ENCODE measurements at regions not wholly inside any gene's neighbourhood (a gene's known extent, or its start where the extent isn't known, plus 50 kb on each side); places are given as distances from the start of the nearest gene placed in this dataset.

GRCh38 chr14:84197704-84198103, 1332.2 kb upstream of the FLRT2 start:
- no peak for DNase-seq (ENCODE audit: low spot score)

- DNase-seq (ENCODE audit: low spot score), result no peak
These were observed 1327.5 kb upstream of the FLRT2 start for GRCh38 chr14:84202486-84202885.

DNA sequence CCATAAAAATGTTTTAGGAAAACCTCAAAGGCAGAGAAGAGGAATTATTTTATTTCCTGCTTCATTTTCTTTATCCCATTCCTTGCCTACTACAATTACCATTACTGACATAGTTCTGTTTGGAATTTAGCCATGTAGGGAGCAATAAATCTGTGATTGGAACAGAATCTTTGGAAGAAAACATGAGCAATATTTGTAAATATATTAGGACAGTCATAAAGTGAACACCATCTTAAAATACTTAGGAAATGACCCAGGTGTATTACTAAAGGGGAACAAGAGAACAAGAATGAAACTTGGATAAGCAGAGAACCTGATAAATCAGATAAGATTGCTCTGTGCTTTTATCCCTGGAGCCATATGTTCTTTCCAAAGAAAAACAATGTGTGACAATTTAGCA, 1326.0 kb upstream of the FLRT2 start:
- DNase-seq (ENCODE audit: low spot score), result no peak

- DNase-seq (ENCODE audit: low spot score), result no peak
These were observed 1321.5 kb upstream of the FLRT2 start for GRCh38 chr14:84208451-84208850.

DNA sequence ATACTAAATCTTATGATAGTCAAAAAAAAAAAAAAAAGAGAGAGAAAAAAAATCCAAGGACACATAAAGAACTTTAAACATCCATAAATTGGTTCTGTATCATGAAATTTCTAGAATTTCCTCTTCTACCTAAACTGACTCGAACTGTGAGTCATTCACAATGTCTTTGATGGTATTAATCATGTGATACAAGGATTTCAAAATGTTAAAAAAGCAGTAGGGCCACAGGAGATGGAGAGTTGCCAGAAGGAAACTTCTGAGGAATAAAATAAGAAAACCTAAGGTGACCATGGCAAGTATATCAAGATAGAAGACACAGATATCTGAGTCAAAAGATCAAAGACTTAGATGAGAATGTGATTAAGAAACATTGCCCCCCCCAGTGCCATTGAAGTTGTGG, 1320.9 kb upstream of the FLRT2 start:
- no peak for DNase-seq (ENCODE audit: low spot score)

DNA sequence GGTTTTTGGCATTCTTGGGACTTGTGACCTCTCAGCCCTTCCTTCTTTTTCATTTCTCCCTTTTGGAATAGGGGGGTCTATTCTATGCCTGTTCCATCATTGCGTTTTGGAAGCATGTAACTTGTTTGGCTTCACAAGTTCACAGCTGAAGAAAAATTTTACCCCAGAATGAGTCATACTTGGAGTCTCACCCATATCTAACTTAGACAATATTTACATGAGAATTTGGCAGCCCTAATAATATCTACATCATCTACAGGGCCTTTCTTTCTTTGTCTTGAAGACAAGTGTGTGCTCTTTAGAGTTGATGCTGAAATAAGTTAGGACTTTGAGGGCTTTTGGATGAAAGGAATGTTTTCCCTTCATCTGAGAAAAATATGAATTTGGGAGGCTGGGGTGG, 1312.9 kb upstream of the FLRT2 start:
- DNase-seq (ENCODE audit: low spot score), result no peak

DNA sequence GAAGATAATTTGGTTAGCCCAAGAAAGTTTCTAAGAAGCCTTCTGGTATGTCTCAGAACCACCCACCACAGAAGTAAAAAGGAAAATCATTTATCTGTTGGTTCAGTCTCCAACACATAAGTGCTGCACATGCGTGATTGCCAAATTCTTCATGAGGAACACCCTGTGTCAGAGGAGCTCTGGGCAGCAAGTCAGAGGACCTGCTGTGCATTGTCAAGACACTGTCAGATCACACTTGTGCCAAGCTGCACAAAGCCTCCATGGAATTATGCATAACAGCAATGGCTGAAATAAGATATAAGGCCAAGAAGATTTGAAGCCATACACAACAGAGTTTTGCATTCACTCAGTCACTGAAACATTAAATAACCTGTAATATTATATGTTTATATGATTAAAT, 1304.7 kb upstream of the FLRT2 start:
- no peak for DNase-seq (ENCODE audit: low spot score)

GRCh38 chr14:84228702-84229101, 1301.2 kb upstream of the FLRT2 start:
- no peak for DNase-seq (ENCODE audit: low spot score)

DNA sequence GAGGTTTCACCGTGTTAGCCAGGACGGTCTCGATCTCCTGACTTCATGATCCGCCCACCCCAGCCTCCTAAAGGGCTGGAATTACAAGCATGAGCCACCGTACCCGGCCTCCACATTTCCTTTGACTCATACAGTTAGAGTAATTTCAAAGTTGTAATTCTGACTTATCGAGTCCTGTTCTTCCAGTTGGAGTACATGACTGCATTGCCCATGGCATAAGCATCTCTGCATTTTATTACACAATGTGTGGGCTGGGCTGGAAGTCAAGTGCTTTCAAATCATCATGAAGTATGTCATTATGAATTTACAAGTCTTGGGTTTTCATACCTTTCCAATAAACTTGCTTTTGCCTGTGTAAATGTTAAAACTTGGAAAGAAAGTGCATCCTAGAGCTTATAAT, 1295.7 kb upstream of the FLRT2 start:
- no peak for DNase-seq (ENCODE audit: low spot score)

DNA sequence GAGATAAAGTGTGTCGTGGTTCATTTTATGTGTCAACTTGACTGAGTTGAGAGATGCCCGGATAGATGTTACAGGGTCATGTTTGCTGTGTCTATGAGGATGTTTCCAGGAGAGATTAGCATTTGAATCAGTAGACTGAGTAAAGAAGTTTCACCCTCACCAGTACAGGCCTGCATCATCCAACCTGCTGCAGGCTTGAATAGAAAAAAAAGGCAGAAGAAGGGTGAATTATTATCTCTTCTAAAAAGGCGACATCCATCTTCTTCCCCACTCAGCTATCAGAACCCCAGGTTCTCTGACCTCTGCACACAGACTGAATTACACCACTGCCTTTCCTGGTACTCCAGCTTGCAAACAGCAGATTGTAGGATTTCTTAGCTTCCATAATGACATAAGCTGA, 1293.7 kb upstream of the FLRT2 start:
- DNase-seq (ENCODE audit: low spot score), result no peak

- DNase-seq (ENCODE audit: low spot score), result no peak
These were observed 1292.1 kb upstream of the FLRT2 start for GRCh38 chr14:84237881-84238280.

- DNase-seq (ENCODE audit: low spot score), result no peak
These were observed 1282.3 kb upstream of the FLRT2 start for GRCh38 chr14:84247693-84248092.

DNA sequence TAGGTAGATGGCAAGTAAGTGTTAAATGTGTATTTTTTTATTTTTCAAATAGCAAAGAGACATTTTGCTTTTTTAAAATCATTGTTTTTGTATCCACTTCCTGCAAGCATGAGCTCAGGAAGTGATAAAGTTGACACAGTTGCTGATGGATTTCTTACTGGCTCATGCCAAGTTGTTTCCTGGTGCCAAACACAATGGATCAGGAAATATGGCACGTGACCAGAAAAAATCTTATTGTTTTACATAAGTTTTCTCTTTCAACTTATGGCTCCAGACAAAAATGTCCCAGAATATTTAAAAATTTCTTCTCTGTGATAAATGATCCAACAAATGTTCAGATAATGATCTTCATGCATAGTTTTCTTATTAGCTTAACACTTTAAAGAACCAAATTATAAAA, 1279.1 kb upstream of the FLRT2 start:
- DNase-seq (ENCODE audit: low spot score), result no peak

DNA sequence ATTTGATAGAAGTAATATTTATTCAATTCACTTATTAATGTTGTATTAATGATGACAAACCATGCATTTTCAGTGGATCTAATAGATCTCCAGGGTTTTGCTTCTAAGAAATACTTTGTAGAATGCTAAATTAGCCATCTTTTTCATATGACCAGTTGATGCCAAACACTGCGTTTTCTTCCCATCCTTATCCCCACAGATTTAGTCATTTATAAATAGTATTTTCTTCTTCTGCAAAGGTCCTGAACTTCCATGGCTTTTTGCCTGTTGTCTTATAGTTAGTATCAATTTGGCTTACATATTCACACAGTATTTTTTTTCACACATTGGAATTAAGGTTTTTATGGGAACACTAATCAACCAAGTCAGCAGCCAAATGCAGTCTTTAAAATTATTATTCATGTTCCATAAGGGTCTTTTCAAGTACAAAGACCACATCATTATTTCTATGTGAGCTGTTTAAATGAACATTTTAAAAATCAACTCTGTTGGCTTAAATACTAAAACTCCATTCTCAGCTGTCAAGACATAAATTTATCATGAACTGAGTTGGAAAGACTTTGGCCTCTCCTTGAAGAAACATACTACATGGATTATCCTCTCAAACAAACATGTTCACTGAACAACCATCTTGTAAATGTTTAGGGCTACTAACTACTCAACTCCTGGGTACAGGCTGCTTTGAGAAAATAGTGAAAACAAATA, 1278.4 kb upstream of the FLRT2 start:
- no peak for DNase-seq (ENCODE audit: low spot score)

DNA sequence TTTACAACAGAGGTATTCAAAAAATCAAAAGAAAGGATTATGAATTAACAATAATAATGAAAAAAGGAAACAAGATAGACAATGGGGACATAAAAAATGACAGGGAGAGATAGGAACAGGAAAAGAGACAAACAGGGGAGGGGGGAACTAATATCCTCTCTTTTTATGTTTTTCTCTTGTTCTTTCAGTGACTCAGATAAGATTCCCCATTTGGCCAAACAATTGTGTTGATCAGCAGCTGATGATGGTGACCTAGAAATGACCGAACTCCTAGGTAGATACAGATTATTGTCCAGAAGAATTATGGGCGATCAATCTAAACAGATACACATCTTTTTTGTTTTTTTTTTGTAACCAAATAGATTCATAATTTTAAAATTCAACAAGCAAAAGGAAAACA, 1277.2 kb upstream of the FLRT2 start:
- DNase-seq (ENCODE audit: low spot score), result no peak

GRCh38 chr14:84253326-84253725, 1276.6 kb upstream of the FLRT2 start:
- no peak for DNase-seq (ENCODE audit: low spot score)

DNA sequence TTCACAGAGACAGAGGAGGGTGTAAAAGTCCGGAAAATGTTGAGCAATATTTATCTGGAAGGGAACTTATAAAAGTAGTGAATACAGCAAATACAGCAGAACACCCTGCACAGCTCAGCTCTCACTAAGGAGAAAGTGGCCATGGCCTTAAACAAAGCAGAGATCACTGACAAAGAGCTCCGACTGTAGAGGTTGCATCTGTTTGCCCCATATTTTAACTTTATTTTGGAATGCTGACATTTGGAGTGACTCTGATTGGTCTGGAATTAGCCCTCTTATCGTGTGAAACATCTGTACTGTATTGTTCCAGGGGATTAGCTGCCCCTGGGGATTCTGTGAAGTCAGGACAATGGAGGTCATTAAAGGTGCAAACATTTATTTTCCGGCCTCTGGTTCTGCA, 1275.7 kb upstream of the FLRT2 start:
- DNase-seq (ENCODE audit: low spot score), result no peak

DNA sequence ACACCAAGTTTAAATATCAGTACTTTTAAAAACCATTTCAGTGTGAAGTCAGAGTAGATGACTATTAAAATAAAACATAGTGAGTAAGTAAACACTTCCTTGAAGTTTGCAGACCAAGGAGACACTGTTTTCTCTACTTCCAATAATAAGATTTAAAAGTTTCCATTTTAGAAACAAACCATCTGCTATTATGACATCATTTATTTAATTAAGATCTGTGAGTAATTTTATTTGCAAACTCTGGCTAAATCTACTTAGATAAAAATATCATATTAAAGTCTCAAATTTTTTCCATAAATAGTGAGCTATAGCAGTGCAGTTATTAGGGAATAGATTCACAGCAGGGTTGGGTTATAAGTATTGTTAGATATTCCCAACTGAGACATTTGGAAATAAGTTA, 1267.0 kb upstream of the FLRT2 start:
- no peak for DNase-seq (ENCODE audit: low spot score)

DNA sequence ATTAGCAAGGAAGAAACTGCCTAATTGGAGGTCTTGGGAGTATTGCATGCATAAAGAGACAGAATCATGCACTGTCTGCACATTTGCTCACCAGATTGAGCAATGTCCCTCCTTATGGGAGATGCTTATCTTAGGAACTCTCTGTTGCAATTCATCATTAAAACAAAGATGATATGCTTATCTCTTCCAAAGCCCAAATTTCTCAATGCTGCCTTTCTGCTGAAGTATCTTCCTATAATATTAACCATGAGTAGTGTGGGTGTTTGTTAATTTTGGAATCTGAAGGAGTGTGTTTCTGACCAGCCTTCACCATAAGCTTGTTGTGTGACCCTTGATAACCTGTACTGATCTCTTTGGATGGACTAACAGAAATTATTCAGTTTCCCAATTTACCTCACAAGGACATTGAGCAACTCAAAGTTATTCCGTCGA, 1257.6 kb upstream of the FLRT2 start:
- no peak for DNase-seq (ENCODE audit: low spot score)

DNA sequence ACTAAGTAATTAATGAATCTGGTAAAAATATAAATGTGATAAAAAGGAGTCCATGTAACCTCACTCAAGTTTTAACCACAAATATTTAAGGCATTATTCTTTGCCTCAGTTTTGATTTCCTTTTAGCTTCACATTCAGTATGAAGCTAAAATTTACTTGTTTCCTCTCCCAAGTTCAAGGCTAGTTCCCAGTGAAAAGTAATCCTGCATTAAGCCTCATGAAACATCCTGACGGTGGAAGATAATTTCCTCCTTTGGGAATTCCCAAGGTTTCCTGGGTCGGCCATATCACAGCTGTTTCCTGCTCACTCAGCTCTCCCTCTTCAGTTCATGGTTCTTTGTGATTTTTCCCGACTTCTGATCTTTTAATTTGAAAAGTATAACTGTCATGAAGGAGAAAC, 1256.8 kb upstream of the FLRT2 start:
- DNase-seq (ENCODE audit: low spot score), result no peak

DNA sequence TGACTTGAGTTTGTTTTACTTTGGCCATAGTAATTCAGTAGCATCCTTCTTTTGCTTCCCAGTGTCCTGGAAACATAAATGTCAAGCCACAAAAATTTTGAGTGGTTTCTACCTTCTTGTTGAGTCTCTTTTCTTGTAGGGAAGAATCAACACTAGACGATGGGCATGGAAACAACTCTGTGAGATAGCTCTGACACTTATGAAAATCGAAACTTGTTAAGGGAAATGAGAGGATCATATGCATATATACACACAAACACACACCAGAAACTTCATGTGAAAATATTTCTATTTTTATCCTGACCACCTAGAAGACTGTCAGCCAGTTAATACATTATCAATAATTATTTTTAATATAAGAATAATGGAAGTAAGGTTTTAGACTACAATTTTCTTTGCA, 1247.3 kb upstream of the FLRT2 start:
- no peak for DNase-seq (ENCODE audit: low spot score)

DNA sequence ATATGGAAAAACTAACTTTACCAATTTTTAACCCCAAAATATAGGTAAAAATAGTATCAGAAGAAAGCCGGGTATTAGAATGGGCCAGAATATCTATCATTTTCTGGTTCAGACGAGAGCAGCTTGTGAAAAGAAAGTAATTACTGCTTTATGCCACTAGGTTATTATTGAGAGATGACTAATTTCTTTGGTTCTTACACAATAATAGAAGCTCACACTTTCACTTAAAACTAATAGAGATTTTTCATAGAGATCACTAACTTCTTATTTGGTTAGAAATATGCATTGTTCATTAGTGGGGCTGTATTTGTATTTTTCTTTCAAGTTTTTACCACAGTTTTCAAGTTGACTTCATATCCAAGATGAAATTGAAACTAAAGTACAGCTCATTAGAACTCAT, 1241.2 kb upstream of the FLRT2 start:
- no peak for DNase-seq (ENCODE audit: low spot score)

GRCh38 chr14:84298663-84299195, 1231.2 kb upstream of the FLRT2 start:
- DNase-seq (ENCODE audit: low spot score), result no peak

GRCh38 chr14:84303140-84303539, 1226.8 kb upstream of the FLRT2 start:
- no peak for DNase-seq (ENCODE audit: low spot score)
